Activated CD4-positive, alpha-beta T cell treated with anti-CD3 and anti-CD28 coated beads, Interleukin-2, amount 50 U/mL, for 24 hours (primary cell): ENCODE measurements at regions not wholly inside any gene's neighbourhood (a gene's known extent, or its start where the extent isn't known, plus 50 kb on each side); places are given as distances from the start of the nearest gene placed in this dataset.

Source experiments
- DNase-seq, 2 donors: peaks; one replicate each; pipeline ENCODE4 v3.0.0-alpha.2; 2020; ENCODE audit warnings: low read depth in 1 of 2, low spot score in 1 of 2

DNA sequence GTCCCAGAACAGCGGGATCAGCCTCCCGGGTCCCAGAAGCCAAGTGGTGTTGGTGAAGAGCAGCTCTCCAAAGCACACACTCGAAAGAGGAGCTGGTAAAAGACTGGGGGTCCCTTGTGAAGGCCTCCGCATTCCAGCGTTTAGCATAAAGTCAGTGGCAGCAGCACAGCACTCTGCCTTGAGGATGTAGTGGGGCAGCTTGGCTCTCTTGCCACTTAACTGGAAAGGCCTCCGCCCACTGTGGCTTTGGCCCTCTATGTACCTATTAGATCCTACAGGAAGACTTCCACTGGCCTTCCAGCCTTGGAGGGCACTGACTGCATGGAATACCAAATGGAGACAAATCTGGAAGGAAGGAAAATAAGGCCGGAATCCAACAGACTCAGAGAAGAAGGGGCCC is 1455.3 kb downstream of the BRD1 start:
- no peak for DNase-seq

DNA sequence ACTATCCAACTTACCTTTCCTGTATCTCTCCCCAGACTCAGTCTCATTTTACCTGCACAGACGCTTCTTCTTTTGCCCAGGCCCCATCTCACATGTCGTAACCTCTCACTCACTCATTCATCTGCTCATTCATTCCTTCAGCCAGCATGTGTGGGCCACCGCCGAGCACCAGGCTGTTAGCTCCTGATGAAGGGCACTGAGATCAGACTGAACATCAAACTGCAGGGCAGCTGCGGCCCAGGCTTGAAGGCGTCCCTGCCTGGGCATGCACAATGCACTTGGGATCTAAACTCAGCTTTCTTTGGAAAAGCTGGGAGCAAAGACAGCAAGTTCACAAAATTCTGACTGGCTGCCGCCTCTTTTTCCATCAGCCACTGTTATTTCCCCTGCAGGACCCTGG is 1456.3 kb downstream of the BRD1 start:
- DNase-seq: no peak

DNA sequence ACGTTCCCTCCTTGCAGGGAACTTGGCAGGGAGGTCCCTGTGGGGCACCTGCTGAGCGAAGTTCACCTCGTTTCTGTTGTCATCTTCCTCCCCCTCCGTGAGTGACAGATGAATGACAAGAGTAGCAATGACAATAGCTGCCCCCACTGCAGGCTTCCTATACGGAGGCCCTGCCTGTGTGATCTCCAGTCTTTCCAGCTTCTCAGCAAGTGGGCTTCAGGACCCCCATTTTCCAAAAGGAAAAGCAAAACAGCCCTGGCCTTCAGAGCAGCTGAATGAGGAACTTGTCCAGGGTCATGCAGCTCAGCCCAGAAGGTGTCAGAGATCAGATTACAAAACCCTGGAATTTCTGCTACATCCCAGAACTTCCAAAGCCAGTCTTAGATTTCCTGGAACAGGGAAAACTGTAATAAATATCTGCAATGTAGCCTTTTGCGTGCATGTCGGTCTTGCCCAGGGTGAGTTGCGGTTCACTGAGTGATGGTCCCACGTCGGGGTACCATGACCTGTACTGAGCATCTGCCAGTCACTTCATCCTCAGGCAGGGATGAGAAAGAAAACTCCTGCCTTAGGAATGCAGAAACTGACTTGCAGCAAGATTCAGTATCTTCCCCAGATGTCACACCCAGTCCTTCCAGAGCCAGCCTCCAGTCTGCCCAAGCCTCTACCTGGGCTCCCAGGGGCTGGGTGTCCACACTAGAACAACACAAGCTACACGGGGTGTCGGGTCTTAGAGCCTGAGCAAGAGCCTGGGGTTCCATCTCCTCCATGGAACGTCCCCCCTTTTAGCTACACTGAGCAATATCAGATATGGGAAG is 1457.0 kb downstream of the BRD1 start:
- no peak for DNase-seq

DNA sequence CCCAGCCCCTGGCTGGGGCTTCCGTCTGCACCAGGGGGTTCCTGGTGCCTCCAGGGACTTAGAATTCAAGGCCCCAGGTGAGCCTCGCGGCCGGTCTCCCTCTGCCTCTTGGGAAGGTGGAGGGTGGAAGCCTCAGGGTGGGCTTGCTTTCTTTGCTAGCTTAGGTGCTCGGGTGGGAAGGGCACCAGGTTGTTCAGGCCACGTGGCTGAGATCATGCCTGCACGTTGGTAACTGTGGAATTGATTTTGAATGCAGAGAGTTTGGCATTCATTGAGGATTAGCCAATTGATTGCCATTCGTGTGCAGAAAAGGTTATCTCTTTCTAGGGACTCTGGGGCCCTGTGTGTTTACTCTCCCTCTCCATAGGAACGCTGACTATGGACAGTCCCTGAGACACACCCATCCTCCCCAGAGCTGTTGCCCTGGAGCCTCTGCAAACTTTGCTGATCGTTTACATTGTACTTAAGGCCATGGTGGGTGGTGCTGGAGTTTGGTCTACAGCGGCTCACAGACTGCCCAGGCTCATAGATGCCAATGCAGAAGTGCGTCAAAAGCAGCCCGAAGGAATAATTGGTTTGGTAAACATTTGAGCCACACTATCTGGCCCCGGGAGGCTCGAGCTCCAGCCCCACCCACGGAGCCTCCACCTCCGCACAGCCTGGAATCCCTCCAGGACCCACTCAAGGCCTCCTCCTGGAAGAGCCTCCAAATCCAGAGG is 1457.7 kb downstream of the BRD1 start:
- DNase-seq: no peak

DNA sequence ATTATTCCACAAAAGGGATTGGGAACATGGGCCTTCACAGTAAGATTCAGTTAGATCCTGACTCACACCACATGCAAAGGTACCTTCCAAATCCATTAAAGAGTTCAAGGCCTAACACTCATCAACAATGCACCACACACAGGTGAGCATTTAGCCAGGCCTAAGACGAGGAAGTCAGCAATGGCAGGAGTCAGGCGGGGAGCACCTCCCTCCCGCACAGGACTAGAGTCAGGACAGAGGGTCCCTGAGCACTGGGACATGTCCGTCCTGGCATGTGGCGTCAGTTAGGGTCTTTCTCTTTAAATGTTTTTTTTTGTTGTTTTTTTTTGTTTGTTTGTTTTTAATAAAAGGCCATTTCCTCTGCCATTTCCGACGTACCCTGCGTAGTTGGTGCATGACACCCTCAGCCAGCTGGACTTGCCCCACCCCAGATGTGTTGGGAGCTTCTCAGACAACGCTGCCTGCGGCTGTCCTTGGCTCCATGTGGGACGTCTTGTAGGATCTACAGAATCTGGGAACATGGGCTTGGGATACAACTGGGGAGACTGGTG is 1458.6 kb downstream of the BRD1 start:
- DNase-seq: no peak

DNA sequence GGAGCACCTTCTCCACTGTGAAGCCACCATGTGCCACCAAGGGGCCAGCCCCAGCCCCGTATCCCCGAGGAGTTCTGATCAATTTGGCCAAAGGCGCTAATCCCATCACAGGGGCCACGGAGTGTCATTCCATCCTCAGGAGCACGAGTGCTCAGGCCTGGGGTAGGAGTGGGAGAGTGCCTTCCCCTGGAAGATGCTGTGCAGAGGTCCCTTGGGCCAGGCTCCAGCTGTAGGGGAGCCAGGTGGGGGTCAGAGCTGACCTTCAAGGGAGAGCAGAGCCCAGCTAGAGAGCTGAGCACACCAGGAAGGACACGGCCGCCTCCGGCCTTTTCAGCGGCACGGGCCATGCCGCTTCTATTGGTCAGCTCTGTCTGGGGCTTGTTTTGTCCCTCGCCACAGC is 1459.9 kb downstream of the BRD1 start:
- no peak for DNase-seq

DNA sequence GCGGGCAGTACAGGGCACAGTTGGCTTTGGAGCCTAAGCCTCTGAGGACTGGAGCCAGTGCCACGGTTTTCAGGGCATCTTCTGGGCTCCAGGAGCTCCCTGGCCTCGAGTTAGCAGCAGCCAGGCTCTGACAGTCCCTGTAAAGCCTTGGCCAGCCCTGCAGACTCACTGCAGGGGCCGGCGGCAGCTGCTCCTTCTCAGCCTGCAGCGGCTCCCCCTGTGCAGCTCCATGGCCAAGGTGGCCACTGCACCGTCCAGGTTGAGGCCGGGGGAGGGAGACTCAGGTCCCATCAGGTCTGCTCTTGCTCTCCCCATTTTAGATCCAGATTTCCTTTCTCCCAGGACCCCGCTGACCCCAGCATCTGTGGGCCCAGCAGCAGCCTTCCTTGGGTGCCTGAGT is 1461.1 kb downstream of the BRD1 start:
- no peak for DNase-seq

DNA sequence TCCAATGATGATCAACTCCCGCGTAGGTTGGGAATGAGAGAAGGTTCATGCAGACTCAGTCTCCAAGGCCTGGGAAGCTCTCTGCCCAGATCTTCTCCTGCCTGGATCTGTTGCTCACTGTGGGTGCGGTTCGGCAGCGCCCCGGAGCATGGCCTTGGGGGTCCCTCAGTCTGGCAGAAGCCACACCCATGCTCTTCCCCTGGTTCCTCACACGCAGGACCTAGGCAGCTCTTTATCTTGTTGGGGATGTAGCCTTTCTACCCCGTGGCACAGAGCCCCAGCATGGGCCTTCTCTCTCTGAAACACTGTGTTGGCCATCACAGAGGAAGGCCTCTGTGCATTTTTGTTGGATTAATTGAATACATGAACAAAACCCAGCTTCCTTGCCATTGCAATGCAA is 1461.6 kb downstream of the BRD1 start:
- DNase-seq: no peak

DNA sequence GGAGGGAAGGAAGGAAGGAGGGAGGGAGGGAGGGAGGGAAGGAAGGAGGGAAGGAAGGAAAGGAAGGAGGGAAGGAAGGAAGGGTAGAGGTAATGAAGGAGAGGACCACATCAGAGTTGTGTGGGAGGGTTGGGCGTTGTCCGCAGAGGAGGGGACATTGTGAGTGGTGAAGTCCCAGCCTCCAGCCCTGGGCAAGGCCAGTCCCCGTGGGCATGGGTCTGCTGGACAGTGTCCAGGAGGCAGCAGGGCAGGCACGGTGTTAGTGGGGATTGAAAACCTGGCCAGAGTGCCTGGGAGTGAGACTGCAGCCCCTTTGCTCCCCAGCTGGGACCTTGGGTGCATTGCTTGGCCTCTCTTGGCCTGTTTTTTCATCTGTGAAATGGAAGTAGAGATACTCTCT is 1462.3 kb downstream of the BRD1 start:
- DNase-seq: no peak

DNA sequence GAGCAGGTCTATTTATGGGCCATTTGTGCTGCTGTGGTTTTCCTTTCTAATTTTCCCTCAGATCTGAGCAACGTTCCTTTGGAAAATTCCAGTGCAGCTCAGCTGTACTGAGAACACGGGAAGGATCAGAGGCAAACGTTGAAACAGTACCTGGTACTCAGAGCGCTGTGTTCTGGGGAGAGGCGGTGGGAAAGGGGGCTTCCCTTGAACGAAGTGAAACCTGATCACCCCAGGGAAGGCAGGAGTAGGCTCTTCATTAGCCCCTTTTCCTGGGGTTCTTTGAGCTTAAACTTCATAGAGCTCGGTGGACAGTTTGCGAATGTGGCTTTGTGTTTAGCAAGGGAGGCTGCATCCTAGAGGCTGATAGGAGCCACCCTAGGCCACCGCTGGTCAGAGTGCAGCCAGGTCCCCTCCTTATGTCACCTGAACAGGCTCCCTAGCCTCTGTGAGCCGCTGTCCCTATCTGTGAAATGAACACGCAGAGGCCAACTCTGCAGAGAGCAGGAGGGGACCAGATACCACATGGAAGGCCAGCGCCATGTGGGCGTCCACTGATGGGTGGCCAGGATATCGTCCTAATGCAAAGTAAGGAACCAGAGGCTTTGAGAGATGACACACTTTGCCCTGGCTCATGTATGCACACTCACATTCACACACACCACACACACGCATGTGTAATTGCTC is 1464.8 kb downstream of the BRD1 start:
- no peak for DNase-seq

DNA sequence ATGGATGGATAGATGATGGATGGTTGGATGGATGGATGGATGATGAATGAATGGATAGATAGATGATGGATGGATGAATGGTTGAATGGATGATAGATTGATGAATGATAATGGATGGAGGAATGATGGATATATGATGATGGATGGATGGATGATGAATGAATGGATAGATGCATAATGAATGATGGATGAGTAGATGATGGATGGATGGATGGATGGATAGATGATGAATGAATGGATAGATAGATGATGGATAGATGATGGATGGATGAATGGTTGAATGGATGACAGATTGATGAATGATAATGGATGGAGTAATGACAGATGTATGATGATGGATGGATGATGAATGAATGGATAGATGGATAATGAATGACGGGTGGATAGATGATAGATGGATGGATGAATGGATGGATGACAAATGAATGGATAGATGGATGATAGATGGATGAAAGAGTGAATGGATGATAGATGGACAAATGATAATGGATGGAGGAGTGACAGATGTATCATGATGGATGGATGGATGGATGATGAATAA is 1466.5 kb downstream of the BRD1 start:
- DNase-seq: no peak

DNA sequence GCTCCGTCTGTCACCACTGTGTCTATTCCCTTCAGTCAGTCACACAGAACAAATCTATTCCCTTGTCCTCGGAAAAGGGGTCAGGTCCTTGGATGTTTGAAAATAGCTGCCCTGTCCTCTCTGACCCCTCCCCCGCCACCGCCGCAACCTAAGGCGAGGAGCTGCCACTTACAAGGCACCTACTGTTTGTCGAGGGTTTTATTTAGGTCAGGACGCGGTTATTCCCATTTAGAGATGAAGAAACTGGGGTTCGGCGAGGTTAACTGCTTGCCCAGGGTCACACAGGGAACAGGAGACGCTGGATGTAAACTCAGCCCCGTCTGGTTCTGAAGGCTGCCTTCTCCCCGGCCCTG is 1468.1 kb downstream of the BRD1 start:
- DNase-seq: no peak

DNA sequence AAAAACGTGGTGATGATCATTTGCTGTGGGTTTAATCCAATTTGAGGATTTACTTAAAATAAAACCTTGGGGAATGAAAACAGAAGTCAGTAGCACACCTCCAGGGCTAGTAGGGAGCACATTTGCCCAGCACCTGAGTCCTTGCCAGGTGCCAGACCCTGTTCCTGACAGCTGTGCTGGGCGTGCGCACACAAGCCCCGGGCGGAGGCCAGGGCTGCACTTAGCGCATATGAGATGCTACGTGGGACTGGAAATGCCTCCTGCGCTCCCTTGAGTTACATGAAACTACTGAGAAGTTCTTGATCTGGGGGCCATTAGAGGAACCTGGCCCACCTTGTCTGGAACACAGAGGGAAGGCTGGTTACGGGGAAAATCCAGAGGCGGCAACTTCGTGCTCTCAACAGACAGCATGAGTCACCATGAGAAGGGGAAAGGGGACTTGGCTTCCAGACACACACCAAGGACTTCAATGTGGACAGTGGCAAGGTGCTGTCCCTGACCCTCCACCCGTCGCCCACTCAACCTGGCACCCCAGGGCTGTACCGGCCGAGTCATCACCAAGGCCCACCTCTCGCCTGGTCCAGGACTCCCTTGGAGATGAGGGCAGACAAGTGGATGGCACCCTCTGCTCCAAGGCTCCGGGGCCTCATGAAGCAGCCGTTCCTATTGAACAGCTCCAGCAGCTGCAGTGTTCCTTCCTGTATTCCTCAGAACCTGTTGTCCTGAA is 1468.6 kb downstream of the BRD1 start:
- DNase-seq: no peak

DNA sequence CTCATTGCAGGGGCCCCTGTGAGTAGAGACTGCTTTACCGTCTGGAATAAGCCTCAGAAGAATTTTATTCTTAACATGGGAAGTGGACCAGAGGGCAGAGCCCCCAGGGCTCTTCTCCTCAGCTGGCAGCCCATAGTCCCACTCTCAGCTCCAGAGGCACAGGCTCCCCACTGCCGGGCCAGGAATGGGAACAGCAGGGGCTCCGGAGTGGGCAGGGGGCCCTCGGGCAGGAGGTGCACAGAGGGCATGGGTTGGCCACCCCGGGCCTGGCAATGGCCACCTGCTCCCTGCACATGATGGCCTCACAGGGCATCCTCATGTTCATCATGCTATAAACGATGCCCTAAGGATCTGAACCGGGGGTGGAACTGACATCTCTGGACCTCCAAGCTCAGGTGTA is 1469.7 kb downstream of the BRD1 start:
- no peak for DNase-seq

DNA sequence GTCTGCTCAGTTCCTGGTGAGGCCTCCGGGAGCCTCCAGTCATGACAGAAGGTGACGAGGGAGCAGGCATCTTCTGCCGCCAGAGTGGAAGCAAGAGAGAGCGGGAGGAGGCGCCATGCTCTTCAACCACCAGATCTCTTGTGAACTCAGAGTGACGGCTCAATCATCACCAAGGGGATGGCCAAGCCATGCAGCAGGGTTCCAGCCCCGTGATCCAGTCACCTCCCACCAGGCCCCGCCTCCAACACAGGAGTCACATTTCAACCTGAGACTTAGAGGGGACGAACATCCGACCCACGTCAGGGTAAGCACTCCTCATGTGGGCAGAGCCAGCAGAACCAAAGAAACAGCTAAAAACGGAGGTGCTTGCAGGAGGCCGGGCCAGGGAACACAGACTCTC is 1470.5 kb downstream of the BRD1 start:
- DNase-seq: no peak

DNA sequence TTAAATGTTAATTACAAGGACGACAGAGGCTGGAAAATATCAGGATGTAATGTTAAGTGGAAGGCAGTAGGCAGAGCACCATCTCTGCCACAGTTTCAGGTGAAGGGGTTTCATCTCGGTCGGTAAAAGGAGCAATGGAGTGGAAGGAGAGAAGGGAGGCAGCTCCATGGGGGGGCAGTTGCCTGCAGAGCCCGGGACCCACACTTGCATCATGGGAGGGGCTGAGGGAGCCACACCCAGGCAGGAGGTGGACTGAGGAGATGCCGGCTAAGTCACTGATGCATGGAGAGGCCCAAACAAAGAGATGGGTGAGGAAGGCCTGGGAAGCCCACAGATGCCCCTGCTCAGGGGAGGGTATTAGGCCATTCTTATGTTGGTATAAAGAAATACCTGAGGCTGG is 1470.9 kb downstream of the BRD1 start:
- no peak for DNase-seq

DNA sequence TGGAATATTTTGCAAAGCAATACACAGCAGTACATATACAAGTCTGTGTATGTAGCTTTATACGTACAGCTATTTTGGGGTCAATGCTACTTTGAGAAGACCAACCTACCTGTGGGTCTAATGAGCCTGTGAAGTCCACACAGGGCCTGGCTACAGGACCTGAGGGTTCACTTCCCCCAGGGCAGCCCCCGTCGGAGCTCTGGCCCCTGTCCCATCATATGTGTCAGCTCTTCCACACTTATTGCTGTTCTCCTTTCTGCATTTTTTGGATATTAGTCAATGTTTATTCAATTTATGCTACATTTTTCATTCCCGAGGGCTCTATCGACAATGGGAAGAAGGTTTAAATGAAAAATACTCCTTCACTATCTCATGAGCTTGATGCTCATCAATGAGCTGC is 1473.6 kb downstream of the BRD1 start:
- no peak for DNase-seq

DNA sequence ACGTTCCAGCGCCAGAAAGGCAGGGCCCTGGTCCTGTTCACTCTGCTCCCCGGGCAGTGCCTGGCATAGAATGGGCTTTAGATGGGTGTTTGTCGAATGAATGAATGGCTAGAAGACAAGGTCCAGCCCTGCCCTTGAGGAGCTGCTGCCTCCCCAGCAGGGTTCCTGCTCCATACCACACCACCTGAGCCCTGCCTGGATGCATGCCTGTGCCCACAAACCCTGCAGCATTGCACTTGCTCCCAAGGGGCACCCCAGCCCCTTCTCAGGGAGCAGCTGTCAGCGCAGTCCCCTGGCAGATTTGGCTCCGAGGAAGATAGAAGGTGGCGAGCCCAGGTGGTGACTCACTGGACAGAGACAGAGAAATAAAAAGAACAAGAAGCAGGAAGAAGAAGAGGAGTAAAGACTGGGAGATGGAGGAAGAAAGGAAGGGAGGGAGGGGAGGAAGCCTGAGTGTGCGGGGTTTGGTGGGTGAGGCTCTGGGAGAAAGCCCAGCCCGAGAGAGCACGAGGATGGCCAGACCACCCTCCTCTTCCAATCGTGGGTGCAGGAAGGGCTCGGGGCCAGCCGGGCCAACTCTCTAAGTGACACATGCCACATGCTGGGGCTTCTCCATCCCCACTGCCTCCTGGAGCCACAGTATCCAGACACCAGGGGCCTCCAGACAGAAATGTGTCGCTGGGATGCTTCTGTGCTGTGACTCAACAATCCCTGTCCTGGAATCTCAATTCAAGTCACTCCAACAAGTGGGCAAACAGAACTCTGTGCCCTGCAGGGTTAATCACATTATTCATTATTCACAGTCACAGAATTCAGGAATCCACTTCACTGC is 1474.3 kb downstream of the BRD1 start:
- DNase-seq: no peak

DNA sequence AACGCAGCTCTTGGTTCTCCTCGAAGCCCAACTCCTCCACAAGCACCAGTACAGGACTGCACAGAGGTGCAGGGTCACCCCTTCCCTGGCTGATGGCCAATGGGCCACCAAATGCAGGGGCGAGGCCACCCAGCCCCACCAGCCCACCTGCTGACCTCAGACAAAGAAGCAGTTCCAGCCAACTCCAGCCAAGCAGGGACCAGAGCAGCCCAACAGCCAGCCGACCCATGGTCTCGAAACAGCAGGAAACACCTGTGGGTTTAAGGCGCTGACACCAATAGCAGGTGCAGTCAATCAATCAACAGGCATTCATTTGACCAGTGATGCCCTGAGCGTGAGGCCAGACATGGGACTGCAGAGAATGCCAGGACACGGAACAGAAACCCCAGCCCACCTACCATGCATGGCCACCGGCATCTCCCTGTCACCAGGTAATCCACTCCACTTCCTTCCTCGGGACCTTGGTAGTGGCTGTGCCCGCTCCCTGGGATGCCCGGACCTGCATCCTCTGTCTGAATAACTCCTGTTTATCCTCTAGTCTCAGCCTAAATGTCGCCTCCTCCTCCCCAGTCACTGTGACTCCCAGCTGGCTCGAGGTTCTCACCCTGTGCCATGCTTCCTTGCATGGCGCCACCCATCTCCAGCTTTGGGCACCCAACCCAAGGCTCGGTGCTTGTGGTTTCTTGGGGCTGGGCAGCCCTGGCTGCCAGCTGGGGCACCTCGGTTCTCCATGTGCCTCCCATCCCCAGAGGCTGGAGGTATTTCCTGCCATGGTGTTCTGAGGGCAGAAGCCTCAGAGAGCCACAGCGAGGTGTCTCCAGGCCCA is 1475.4 kb downstream of the BRD1 start:
- no peak for DNase-seq
